ENCODE measurements at regions not wholly inside any gene's neighbourhood (a gene's known extent, or its start where the extent isn't known, plus 50 kb on each side); places are given as distances from the start of the nearest gene placed in this dataset.

- DNase-seq (ENCODE audit: low spot score in 2 of 2): no peak
- intact Hi-C loops (cut with DNase I; ENCODE audit: low total_unique reads): no loop called here
- 31 to 56% methylated on average over 1 of the region's 1 CpG for WGBS, 2 donors
- H3K4me3 ChIP-seq (ENCODE audit: low read depth, poor library complexity, severe bottlenecking): no peak overlapping the region
- TF ChIP-seq POLR2A (IDR thresholded peaks at IDR 0.05): no peak
- TF ChIP-seq, protein P1, sequence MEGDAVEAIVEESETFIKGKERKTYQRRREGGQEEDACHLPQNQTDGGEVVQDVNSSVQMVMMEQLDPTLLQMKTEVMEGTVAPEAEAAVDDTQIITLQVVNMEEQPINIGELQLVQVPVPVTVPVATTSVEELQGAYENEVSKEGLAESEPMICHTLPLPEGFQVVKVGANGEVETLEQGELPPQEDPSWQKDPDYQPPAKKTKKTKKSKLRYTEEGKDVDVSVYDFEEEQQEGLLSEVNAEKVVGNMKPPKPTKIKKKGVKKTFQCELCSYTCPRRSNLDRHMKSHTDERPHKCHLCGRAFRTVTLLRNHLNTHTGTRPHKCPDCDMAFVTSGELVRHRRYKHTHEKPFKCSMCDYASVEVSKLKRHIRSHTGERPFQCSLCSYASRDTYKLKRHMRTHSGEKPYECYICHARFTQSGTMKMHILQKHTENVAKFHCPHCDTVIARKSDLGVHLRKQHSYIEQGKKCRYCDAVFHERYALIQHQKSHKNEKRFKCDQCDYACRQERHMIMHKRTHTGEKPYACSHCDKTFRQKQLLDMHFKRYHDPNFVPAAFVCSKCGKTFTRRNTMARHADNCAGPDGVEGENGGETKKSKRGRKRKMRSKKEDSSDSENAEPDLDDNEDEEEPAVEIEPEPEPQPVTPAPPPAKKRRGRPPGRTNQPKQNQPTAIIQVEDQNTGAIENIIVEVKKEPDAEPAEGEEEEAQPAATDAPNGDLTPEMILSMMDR (IDR thresholded peaks at IDR 0.05): no peak
Observed at GRCh38 chrX:138034136-138034535, 468.2 kb downstream of the ZIC3 start.

GRCh38 chrX:138037548-138037947, 471.6 kb downstream of the ZIC3 start:
- WGBS, 2 donors: 57 to 86% methylated on average over 1 of the region's 1 CpG
- intact Hi-C loops (cut with DNase I; ENCODE audit: low total_unique reads): no loop called here
- no peak for DNase-seq (ENCODE audit: low spot score in 2 of 2)
- TF ChIP-seq, protein P1 (IDR thresholded peaks at IDR 0.05): no peak
- no peak for TF ChIP-seq POLR2A (IDR thresholded peaks at IDR 0.05)
- no peak overlapping the region for H3K4me3 ChIP-seq (ENCODE audit: low read depth, poor library complexity, severe bottlenecking)

GRCh38 chrX:138057883-138058282, 492.0 kb downstream of the ZIC3 start:
- 57 to 62% methylated on average over 3 of the region's 3 CpGs for WGBS, 2 donors
- DNase-seq (ENCODE audit: low spot score in 2 of 2): no peak
- H3K4me3 ChIP-seq (ENCODE audit: low read depth, poor library complexity, severe bottlenecking): no peak overlapping the region
- intact Hi-C loops (cut with DNase I; ENCODE audit: low total_unique reads): no loop called here
- TF ChIP-seq, protein P1 (IDR thresholded peaks at IDR 0.05): no peak
- TF ChIP-seq POLR2A (IDR thresholded peaks at IDR 0.05): no peak

- H3K4me3 ChIP-seq (ENCODE audit: low read depth, poor library complexity, severe bottlenecking): no peak overlapping the region
- no peak for TF ChIP-seq POLR2A (IDR thresholded peaks at IDR 0.05)
- TF ChIP-seq, protein P1 (IDR thresholded peaks at IDR 0.05): no peak
- WGBS, 2 donors: 65 to 73% methylated on average over 5 of the region's 5 CpGs
- no peak for DNase-seq (ENCODE audit: low spot score in 2 of 2)
- intact Hi-C loops (cut with DNase I; ENCODE audit: low total_unique reads): no loop called here
Observed at GRCh38 chrX:138058931-138059330, 493.0 kb downstream of the ZIC3 start.

- H3K4me3 ChIP-seq (ENCODE audit: low read depth, poor library complexity, severe bottlenecking): no peak overlapping the region
- TF ChIP-seq, protein P1 (IDR thresholded peaks at IDR 0.05): no peak
- TF ChIP-seq POLR2A (IDR thresholded peaks at IDR 0.05): no peak
- intact Hi-C loops (cut with DNase I; ENCODE audit: low total_unique reads): no loop called here
- no peak for DNase-seq (ENCODE audit: low spot score in 2 of 2)
Observed at GRCh38 chrX:138067415-138067814, 501.5 kb downstream of the ZIC3 start.

DNA sequence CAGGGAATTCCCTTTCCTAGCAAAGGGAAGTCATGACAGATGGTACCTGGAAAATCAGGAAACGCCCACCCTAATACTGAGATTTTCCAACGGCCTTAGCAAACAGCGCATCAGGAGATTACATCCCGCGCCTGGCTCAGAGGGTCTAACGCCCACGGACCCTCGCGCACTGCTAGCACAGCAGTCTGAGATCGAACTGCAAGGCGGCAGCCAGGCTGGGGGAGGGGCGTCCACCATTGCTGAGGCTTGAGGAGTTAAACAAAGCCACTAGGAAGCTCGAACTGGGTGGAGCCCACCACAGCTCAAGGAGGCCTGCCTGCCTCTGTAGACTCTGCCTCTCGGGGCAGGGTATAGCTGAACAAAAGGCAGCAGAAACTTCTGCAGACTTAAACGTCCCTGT, 507.7 kb downstream of the ZIC3 start:
- TF ChIP-seq, protein P1 (IDR thresholded peaks at IDR 0.05): no peak
- TF ChIP-seq POLR2A (IDR thresholded peaks at IDR 0.05): no peak
- no peak overlapping the region for H3K4me3 ChIP-seq (ENCODE audit: low read depth, poor library complexity, severe bottlenecking)
- DNase-seq (ENCODE audit: low spot score in 2 of 2): no peak
- intact Hi-C loops (cut with DNase I; ENCODE audit: low total_unique reads): no loop called here
- WGBS, 2 donors: 80 to 95% methylated on average over 9 to 15 of the region's 15 CpGs

Measured in lower leg skin (tissue), 4 donors.